RPMI7951 (cell line): ENCODE measurements at regions not wholly inside any gene's neighbourhood (a gene's known extent, or its start where the extent isn't known, plus 50 kb on each side); places are given as distances from the start of the nearest gene placed in this dataset.
"Not testable (repeated sequence)": the region's sequence is repeated elsewhere in the genome, so short reads cannot be mapped to it uniquely, and the experiment has no call there.

Experiments
- DNase-seq: peaks from one replicate; pipeline ENCODE4 v3.0.0-alpha.2; 2012; ENCODE audit warnings: low read depth

- peak; percentile 71 for DNase-seq
These were observed 552.7 kb downstream of the RAPGEF2 start for GRCh38 chr4:159655547-159655946.

GRCh38 chr4:159669094-159669493, 566.2 kb downstream of the RAPGEF2 start:
- no peak for DNase-seq

- DNase-seq = no peak
These were observed 570.3 kb downstream of the RAPGEF2 start for GRCh38 chr4:159673221-159673620.

GRCh38 chr4:159674241-159674640, 571.4 kb downstream of the RAPGEF2 start:
- no peak for DNase-seq

GRCh38 chr4:159677521-159677920, 574.6 kb downstream of the RAPGEF2 start:
- no peak for DNase-seq

- DNase-seq = no peak
These were observed 580.1 kb downstream of the RAPGEF2 start for GRCh38 chr4:159682996-159683395.

- no peak for DNase-seq
These were observed 581.2 kb downstream of the RAPGEF2 start for GRCh38 chr4:159684061-159684460.

GRCh38 chr4:159685340-159686092, 582.6 kb downstream of the RAPGEF2 start:
- DNase-seq = no peak

GRCh38 chr4:159689526-159689925, 586.6 kb downstream of the RAPGEF2 start:
- no peak for DNase-seq

GRCh38 chr4:159697322-159698283, 594.7 kb downstream of the RAPGEF2 start:
- DNase-seq = no peak

GRCh38 chr4:159698336-159698735, 595.5 kb downstream of the RAPGEF2 start:
- no peak for DNase-seq

- DNase-seq = no peak
These were observed 599.3 kb downstream of the RAPGEF2 start for GRCh38 chr4:159702200-159702599.

- DNase-seq = no peak
These were observed 602.5 kb downstream of the RAPGEF2 start for GRCh38 chr4:159705334-159705733.

GRCh38 chr4:159706704-159707103, 603.8 kb downstream of the RAPGEF2 start:
- DNase-seq = no peak

- DNase-seq = not testable (repeated sequence)
These were observed 612.3 kb downstream of the RAPGEF2 start for GRCh38 chr4:159715180-159715579.

- no peak for DNase-seq
These were observed 616.7 kb downstream of the RAPGEF2 start for GRCh38 chr4:159719531-159719930.

- peak; percentile 1 for DNase-seq
These were observed 619.2 kb downstream of the RAPGEF2 start for GRCh38 chr4:159722052-159722451.

GRCh38 chr4:159722918-159723317, 620.0 kb downstream of the RAPGEF2 start:
- no peak for DNase-seq

GRCh38 chr4:159723341-159724048, 620.6 kb downstream of the RAPGEF2 start:
- no peak for DNase-seq

GRCh38 chr4:159725571-159725970, 622.7 kb downstream of the RAPGEF2 start:
- no peak for DNase-seq

- no peak for DNase-seq
These were observed 632.7 kb downstream of the RAPGEF2 start for GRCh38 chr4:159735281-159736207.
